GM23338 (cell line): ENCODE measurements at regions not wholly inside any gene's neighbourhood (a gene's known extent, or its start where the extent isn't known, plus 50 kb on each side); places are given as distances from the start of the nearest gene placed in this dataset.

Experiments
- ATAC-seq: fragments of 200-7000 bp; cut with Tn5 transposase; 3 replicates; pipeline ENCODE4 v1.9.1; 2020
- DNase-seq: peaks from one replicate; pipeline ENCODE4 v3.0.0-alpha.2; 2015; ENCODE audit warnings: low spot score
- H2AFZ ChIP-seq: fragments of 200-600 bp; sonication (generic); 2 replicates; pipeline ENCODE4 v1.8.0; 2016; ENCODE audit warnings: antibody characterized with exemption, mild to moderate bottlenecking, moderate library complexity
- H3F3A ChIP-seq: fragments of 200-600 bp; sonication (generic); replicated peaks from 2 replicates; pipeline ENCODE4 v1.8.0; 2017; ENCODE audit warnings: antibody characterized with exemption, mixed run types, low read depth
- H3K27ac ChIP-seq: fragments of 200-600 bp; sonication (generic); 2 replicates; pipeline ENCODE4 v1.6.1; 2016; ENCODE audit warnings: low read depth
- H3K27me3 ChIP-seq: fragments of 200-600 bp; sonication (generic); 2 replicates; pipeline ENCODE4 v1.8.0; 2016; ENCODE audit warnings: mild to moderate bottlenecking, mixed run types, moderate library complexity; ENCODE audit not compliant: insufficient read depth
- H3K36me3 ChIP-seq: fragments of 200-600 bp; sonication (generic); 2 replicates; pipeline ENCODE4 v1.8.0; 2016; ENCODE audit warnings: mild to moderate bottlenecking; ENCODE audit not compliant: insufficient read depth
- H3K4me1 ChIP-seq: fragments of 200-600 bp; sonication (generic); 2 replicates; pipeline ENCODE4 v1.8.0; 2016; ENCODE audit warnings: mild to moderate bottlenecking, moderate library complexity; ENCODE audit not compliant: insufficient read depth
- H3K4me2 ChIP-seq: fragments of 200-600 bp; sonication (generic); 2 replicates; pipeline ENCODE4 v1.7.1; 2017; ENCODE audit warnings: mixed run types
- H3K4me3 ChIP-seq: fragments of 200-600 bp; sonication (generic); 2 replicates; pipeline ENCODE4 v1.6.1; 2016; ENCODE audit warnings: mixed run types
- H3K79me2 ChIP-seq: fragments of 200-600 bp; sonication (generic); replicated peaks from 2 replicates; pipeline ENCODE4 v1.8.0; 2017; ENCODE audit warnings: mild to moderate bottlenecking; ENCODE audit not compliant: insufficient read depth
- H3K9me2 ChIP-seq: fragments of 200-600 bp; sonication (generic); 2 replicates; pipeline ENCODE4 v1.8.0; 2017; ENCODE audit not compliant: insufficient read depth
- H4K20me1 ChIP-seq: fragments of 200-600 bp; sonication (generic); replicated peaks from 2 replicates; pipeline ENCODE4 v1.8.0; 2017; ENCODE audit warnings: mild to moderate bottlenecking; ENCODE audit not compliant: insufficient read depth
- H3K27ac Mint-ChIP-seq: 2 replicates; pipeline ENCODE4 v1.8.0; 2020; ENCODE audit warnings: inconsistent platforms, mild to moderate bottlenecking, moderate library complexity, mixed read lengths
- H3K27me3 Mint-ChIP-seq: 3 replicates; pipeline ENCODE4 v1.8.0; 2022; ENCODE audit warnings: low read depth, mild to moderate bottlenecking, moderate library complexity, mixed read lengths, inconsistent platforms; ENCODE audit not compliant: insufficient read depth, poor library complexity
- H3K36me3 Mint-ChIP-seq: 3 replicates; pipeline ENCODE4 v1.8.0; 2021; ENCODE audit warnings: low read depth, mild to moderate bottlenecking, inconsistent platforms, moderate library complexity, mixed read lengths
- H3K4me1 Mint-ChIP-seq: 3 replicates; pipeline ENCODE4 v1.8.0; 2020; ENCODE audit warnings: mild to moderate bottlenecking, inconsistent platforms, mixed read lengths
- H3K4me3 Mint-ChIP-seq: 3 replicates; pipeline ENCODE4 v1.8.0; 2021; ENCODE audit warnings: moderate library complexity, mild to moderate bottlenecking, inconsistent platforms, mixed read lengths
- H3K9me3 Mint-ChIP-seq: 3 replicates; pipeline ENCODE4 v1.8.0; 2020; ENCODE audit warnings: moderate library complexity, mild to moderate bottlenecking, inconsistent platforms, mixed read lengths
- CREB1 ChIP-seq: fragments of 250-450 bp; sonication (Bioruptor Pico); IDR thresholded peaks from 2 replicates; pipeline ENCODE4 v1.5.0; 2020; ENCODE audit warnings: low read depth, mild to moderate bottlenecking, moderate library complexity
- ETS1 ChIP-seq: IDR thresholded peaks from 2 replicates; pipeline ENCODE4 v1.6.1; 2016; ENCODE audit warnings: antibody characterized with exemption
- EZH2 ChIP-seq: fragments of 200-600 bp; sonication (generic); IDR thresholded peaks from one replicate; pipeline ENCODE4 v1.8.0; 2017; ENCODE audit warnings: antibody characterized with exemption, mild to moderate bottlenecking, low read depth; ENCODE audit not compliant: unreplicated experiment
- EZH2phosphoT487 ChIP-seq: fragments of 200-600 bp; sonication (generic); IDR thresholded peaks from one replicate; pipeline ENCODE4 v1.8.1; 2018; ENCODE audit warnings: antibody characterized with exemption; ENCODE audit not compliant: unreplicated experiment
- JUNB ChIP-seq: IDR thresholded peaks from one replicate; pipeline ENCODE4 v1.6.1; 2016; ENCODE audit warnings: antibody characterized with exemption; ENCODE audit not compliant: unreplicated experiment
- NANOG ChIP-seq: IDR thresholded peaks from 2 replicates; pipeline ENCODE4 v1.6.1; 2016; ENCODE audit warnings: antibody characterized with exemption, borderline replicate concordance
- REST ChIP-seq: IDR thresholded peaks from one replicate; pipeline ENCODE4 v1.6.1; 2018; ENCODE audit warnings: antibody characterized with exemption; ENCODE audit not compliant: unreplicated experiment
- STAT1 ChIP-seq: IDR thresholded peaks from one replicate; pipeline ENCODE4 v1.6.1; 2016; ENCODE audit warnings: antibody characterized with exemption; ENCODE audit not compliant: unreplicated experiment
- ZNF114 ChIP-seq: fragments of 250-450 bp; sonication (Bioruptor Pico); IDR thresholded peaks from 2 replicates; pipeline ENCODE4 v1.5.0; 2020; ENCODE audit warnings: mild to moderate bottlenecking, moderate library complexity
- ZNF331 ChIP-seq: fragments of 250-450 bp; sonication (Bioruptor Pico); IDR thresholded peaks from 2 replicates; pipeline ENCODE4 v1.5.0; 2020; ENCODE audit warnings: low read depth, mild to moderate bottlenecking, moderate library complexity
- ZNF462 ChIP-seq: fragments of 250-450 bp; sonication (Bioruptor Pico); IDR thresholded peaks from 2 replicates; pipeline ENCODE4 v1.5.0; 2020; ENCODE audit warnings: mild to moderate bottlenecking, moderate library complexity

GRCh38 chr11:91828901-91829300, 395.7 kb upstream of the FAT3 start (continued):
- TF ChIP-seq ZNF462 (CRISPR knock-in tag) = no peak

- Mint-ChIP-seq H3K4me1 (peaks cover 3% of the 10 kb centered on the region; the same call in 2 of the 3 replicates), H3K27me3 (no peaks in the 10 kb centered on the region), H3K36me3 (peaks cover 5% of the 10 kb centered on the region; the same call in 1 of the 3 replicates), H3K9me3 (peaks cover 5% of the 10 kb centered on the region; the same call in 2 of the 3 replicates), H3K4me3 (no peak overlapping the region), H3K27ac (no peak overlapping the region)
- Histone ChIP-seq H3K4me1 (peaks cover 5% of the 10 kb centered on the region), H3K4me3 (no peak overlapping the region), H3K9me2 (no peaks in the 10 kb centered on the region), H2AFZ (no peak overlapping the region), H3K27me3 (no peaks in the 10 kb centered on the region), H3F3A (no peaks in the 10 kb centered on the region), H3K79me2 (no peaks in the 10 kb centered on the region), H3K27ac (no peak overlapping the region), H3K4me2 (no peak overlapping the region), H4K20me1 (no peaks in the 10 kb centered on the region), H3K36me3 (no peaks in the 10 kb centered on the region)
- no peak for DNase-seq
- ATAC-seq = no peak
- no peak for TF ChIP-seq ZNF114 (CRISPR knock-in tag)
- no peak for TF ChIP-seq EZH2phosphoT487
- TF ChIP-seq NANOG = no peak
- TF ChIP-seq REST = no peak
- no peak for TF ChIP-seq ETS1
- no peak for TF ChIP-seq JUNB
- TF ChIP-seq EZH2 = no peak
- no peak for TF ChIP-seq CREB1 (CRISPR knock-in tag)
- no peak for TF ChIP-seq STAT1
- TF ChIP-seq ZNF331 (CRISPR knock-in tag) = no peak
Measured at GRCh38 chr11:91825777-91826176, 398.8 kb upstream of the FAT3 start.
